Coronary artery (tissue), 2 donors: ENCODE measurements at regions not wholly inside any gene's neighbourhood (a gene's known extent, or its start where the extent isn't known, plus 50 kb on each side); places are given as distances from the start of the nearest gene placed in this dataset.

Source experiments
- DNase-seq: peaks from one replicate; pipeline ENCODE4 v3.0.0-alpha.2; 2017; ENCODE audit warnings: low spot score
- H3K27ac ChIP-seq, 2 donors: fragments of 200-600 bp; sonication (generic); one replicate each; pipeline ENCODE4 v1.5.1; 2016 to 2019
- H3K4me3 ChIP-seq: fragments of 200-600 bp; sonication (generic); 2 replicates; pipeline ENCODE4 v1.5.1; 2016; ENCODE audit warnings: mild to moderate bottlenecking, moderate library complexity
- CTCF ChIP-seq: fragments of 200-600 bp; sonication (generic); IDR thresholded peaks from one replicate; pipeline ENCODE4 v1.5.1; 2019; ENCODE audit warnings: antibody characterized with exemption

- no peak overlapping the region for H3K4me3 ChIP-seq
- DNase-seq, result no peak
- H3K27ac ChIP-seq, result no peak overlapping the region
- no peak for TF ChIP-seq CTCF
These were observed 246.2 kb downstream of the LRFN2 start for GRCh38 chr6:40340957-40341356.

- no peak overlapping the region for H3K27ac ChIP-seq
- H3K4me3 ChIP-seq, result no peak overlapping the region
- no peak for TF ChIP-seq CTCF
- no peak for DNase-seq
These were observed 247.0 kb downstream of the LRFN2 start for GRCh38 chr6:40340196-40340595.

- no peak for TF ChIP-seq CTCF
- no peak for DNase-seq
- Histone ChIP-seq H3K4me3 (no peak overlapping the region), H3K27ac (no peak overlapping the region)
These were observed 248.9 kb downstream of the LRFN2 start for GRCh38 chr6:40338306-40338705.

- no peak overlapping the region for H3K27ac ChIP-seq
- TF ChIP-seq CTCF, result no peak
- H3K4me3 ChIP-seq, result no peak overlapping the region
- DNase-seq, result no peak
These were observed 250.0 kb downstream of the LRFN2 start for GRCh38 chr6:40336940-40337760.

- DNase-seq, result no peak
- no peak overlapping the region for H3K4me3 ChIP-seq
- H3K27ac ChIP-seq, result no peak overlapping the region
- TF ChIP-seq CTCF, result no peak
These were observed 250.9 kb downstream of the LRFN2 start for GRCh38 chr6:40336296-40336695.

GRCh38 chr6:40334496-40335270 lies 252.5 kb downstream of the LRFN2 start:
- TF ChIP-seq CTCF, result no peak
- no peak overlapping the region for H3K4me3 ChIP-seq
- no peak overlapping the region for H3K27ac ChIP-seq

More at GRCh38 chr6:40334496-40335270, 252.5 kb downstream of the LRFN2 start:
- DNase-seq, result no peak
